HEK293T (cell line): ENCODE measurements at regions not wholly inside any gene's neighbourhood (a gene's known extent, or its start where the extent isn't known, plus 50 kb on each side); places are given as distances from the start of the nearest gene placed in this dataset.

Source experiments
- CTCF ChIA-PET: fragments of 350-600 bp; formaldehyde crosslinking; extraction: SDS; loops from one replicate; lab custom pipeline; 2021; ENCODE audit warnings: antibody characterized with exemption, inconsistent platforms; lab: Yijun Ruan, JAX
- POLR2A ChIA-PET: fragments of 350-600 bp; formaldehyde crosslinking; extraction: SDS; loops from one replicate; lab custom pipeline; 2020; ENCODE audit warnings: antibody characterized with exemption, inconsistent platforms; lab: Yijun Ruan, JAX
- DNase-seq: peaks from one replicate; pipeline ENCODE4 v3.0.0; 2012; ENCODE audit warnings: mixed read lengths; ENCODE audit errors: extremely low spot score
- ARNT ChIP-seq: fragments of 450-650 bp; IDR thresholded peaks from 2 replicates; pipeline ENCODE4 v1.6.1; 2017; ENCODE audit warnings: mild to moderate bottlenecking
- BHLHE40 ChIP-seq: fragments of 450-650 bp; IDR thresholded peaks from 2 replicates; pipeline ENCODE4 v1.6.1; 2016; ENCODE audit warnings: mild to moderate bottlenecking, moderate library complexity, borderline replicate concordance
- CTBP1 ChIP-seq: fragments of 450-650 bp; IDR thresholded peaks from 2 replicates; pipeline ENCODE4 v1.6.1; 2016; ENCODE audit warnings: borderline replicate concordance
- ELF4 ChIP-seq: fragments of 450-650 bp; IDR thresholded peaks from 2 replicates; pipeline ENCODE4 v1.6.1; 2017; ENCODE audit warnings: antibody characterized with exemption
- FOXA1 ChIP-seq: fragments of 450-650 bp; IDR thresholded peaks from 2 replicates; pipeline ENCODE4 v1.6.1; 2016; ENCODE audit warnings: mild to moderate bottlenecking
- FOXK2 ChIP-seq: fragments of 450-650 bp; IDR thresholded peaks from 2 replicates; pipeline ENCODE4 v1.6.1; 2016; ENCODE audit warnings: mild to moderate bottlenecking
- FOXM1 ChIP-seq: fragments of 450-650 bp; IDR thresholded peaks from 2 replicates; pipeline ENCODE4 v1.6.1; 2017; ENCODE audit warnings: mild to moderate bottlenecking, borderline replicate concordance
- HDGF ChIP-seq: fragments of 450-650 bp; IDR thresholded peaks from 2 replicates; pipeline ENCODE4 v1.6.1; 2017; ENCODE audit warnings: antibody characterized with exemption, borderline replicate concordance
- L3MBTL2 ChIP-seq: fragments of 450-650 bp; conservative IDR thresholded peaks from 2 replicates; pipeline ENCODE4 v1.6.1; 2016; ENCODE audit warnings: mild to moderate bottlenecking
- LEF1 ChIP-seq: fragments of 450-650 bp; IDR thresholded peaks from 2 replicates; pipeline ENCODE4 v1.6.1; 2017; ENCODE audit warnings: mild to moderate bottlenecking, borderline replicate concordance
- NFRKB ChIP-seq: fragments of 450-650 bp; IDR thresholded peaks from 2 replicates; pipeline ENCODE4 v1.6.1; 2016; ENCODE audit warnings: mild to moderate bottlenecking, moderate library complexity
- SP1 ChIP-seq: fragments of 450-650 bp; IDR thresholded peaks from 2 replicates; pipeline ENCODE4 v1.6.1; 2017
- SUZ12 ChIP-seq: fragments of 450-650 bp; IDR thresholded peaks from 2 replicates; pipeline ENCODE4 v1.6.1; 2016; ENCODE audit warnings: mild to moderate bottlenecking
- TARDBP ChIP-seq: fragments of 450-650 bp; IDR thresholded peaks from 2 replicates; pipeline ENCODE4 v1.6.1; 2016
- ZNF384 ChIP-seq: fragments of 450-650 bp; IDR thresholded peaks from 2 replicates; pipeline ENCODE4 v1.6.1; 2016
- TF ChIP-seq, protein P1 (sequence below): fragments of 450-650 bp; IDR thresholded peaks from 2 replicates; pipeline ENCODE4 v1.6.1; 2016

DNA sequence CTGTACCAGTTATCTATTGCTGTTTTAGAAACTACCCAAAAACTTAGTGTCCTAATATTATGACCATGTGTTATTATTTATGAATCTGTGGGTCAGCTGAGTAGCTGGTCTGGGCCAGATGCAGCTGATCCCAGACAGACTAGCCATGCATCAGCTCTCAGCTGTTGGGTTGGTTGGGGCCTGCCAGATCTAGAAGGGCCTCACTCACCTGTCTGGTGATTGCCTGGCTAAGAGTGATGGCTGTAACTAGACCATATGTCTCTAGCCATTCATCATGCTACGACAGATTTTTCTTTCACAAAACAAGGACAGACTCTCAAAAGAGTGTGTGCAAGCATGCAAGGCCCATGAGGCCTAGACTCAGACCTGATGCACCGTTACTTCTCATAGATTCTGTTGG, 403.2 kb downstream of the SAMD5 start:
- DNase-seq, result no peak
- ChIA-PET POLR2A (no interaction called here), CTCF (no interaction called here)
- TF ChIP-seq NFRKB, result no peak

DNA sequence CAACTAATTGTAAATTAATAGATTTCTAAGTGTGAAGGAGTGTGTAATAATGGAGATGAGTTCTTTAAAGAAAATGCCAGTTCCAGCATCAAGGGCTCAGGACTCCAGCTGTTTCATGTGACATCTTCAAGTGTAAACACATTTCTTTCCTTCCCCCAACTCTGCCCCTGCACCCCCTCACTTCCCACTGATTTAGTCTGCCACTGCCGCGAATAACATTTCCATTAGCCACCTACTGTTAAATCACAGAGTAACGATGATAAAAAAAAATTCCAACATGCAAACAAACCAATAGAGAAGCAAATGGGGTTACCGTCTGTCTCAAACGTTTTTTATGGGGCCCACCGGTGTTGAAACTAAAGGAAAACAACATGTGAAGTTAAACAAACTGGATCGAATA, 414.3 kb downstream of the SAMD5 start:
- DNase-seq, result no peak
- ChIA-PET POLR2A (no interaction called here), CTCF (no interaction called here)
- TF ChIP-seq ELF4, result no peak
- no peak for TF ChIP-seq NFRKB
- no peak for TF ChIP-seq BHLHE40
- no peak for TF ChIP-seq FOXA1
- TF ChIP-seq L3MBTL2, result no peak

DNA sequence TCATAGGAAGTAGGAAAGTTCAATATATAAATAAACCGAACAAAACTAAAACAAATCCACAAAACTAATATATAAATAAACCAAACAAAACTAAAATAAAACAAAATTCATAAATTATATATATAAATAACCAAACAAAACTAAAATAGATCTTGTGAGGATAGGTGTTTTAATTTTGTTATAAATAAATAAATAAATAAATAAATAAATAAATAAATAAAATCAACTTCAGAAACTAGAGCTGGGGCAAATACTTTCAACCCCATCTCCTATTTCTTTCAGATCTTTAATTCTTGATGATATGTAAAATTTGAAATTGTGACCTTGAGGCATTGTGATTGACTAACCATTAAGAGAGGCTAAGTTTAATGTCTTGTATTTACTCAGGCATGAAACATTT, 416.1 kb downstream of the SAMD5 start:
- CTCF ChIA-PET, result interaction anchor here (0.7 kb wide), 1 partner anchor 21 kb away, joined by 3 read pairs; no protein-coding TSS in a partner anchor
- TF ChIP-seq L3MBTL2 (no peak), CTBP1 (no peak), SUZ12 (no peak), LEF1 (no peak), ELF4 (no peak), FOXK2 (no peak), SP1 (no peak), BHLHE40 (no peak), ARNT (no peak), NFRKB (no peak), FOXA1 (no peak), ZNF384 (no peak), HDGF (no peak), TARDBP (no peak), FOXM1 (no peak)
- TF ChIP-seq, protein P1, sequence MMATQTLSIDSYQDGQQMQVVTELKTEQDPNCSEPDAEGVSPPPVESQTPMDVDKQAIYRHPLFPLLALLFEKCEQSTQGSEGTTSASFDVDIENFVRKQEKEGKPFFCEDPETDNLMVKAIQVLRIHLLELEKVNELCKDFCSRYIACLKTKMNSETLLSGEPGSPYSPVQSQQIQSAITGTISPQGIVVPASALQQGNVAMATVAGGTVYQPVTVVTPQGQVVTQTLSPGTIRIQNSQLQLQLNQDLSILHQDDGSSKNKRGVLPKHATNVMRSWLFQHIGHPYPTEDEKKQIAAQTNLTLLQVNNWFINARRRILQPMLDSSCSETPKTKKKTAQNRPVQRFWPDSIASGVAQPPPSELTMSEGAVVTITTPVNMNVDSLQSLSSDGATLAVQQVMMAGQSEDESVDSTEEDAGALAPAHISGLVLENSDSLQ, result no peak
- POLR2A ChIA-PET, result no interaction called here
- no peak for DNase-seq

DNA sequence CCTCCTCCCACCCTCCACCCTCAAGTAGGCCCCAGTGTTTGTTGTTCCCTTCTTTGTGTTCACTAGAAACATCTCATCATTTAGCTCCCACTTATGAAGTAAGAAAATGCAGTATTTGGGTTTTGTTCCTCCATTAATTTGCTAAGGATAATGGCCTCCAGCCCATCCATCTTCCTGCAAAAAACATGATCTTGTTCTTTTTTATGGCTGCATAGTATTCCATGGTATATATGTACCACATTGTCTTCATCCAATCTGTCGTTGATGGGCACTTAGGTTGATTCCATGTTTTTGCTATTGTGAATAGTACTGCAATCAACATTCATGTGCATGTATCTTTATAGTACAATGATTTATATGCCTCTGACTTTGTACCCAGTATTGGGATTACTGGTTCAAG, 416.8 kb upstream of the SASH1 start:
- ChIA-PET CTCF (no interaction called here), POLR2A (no interaction called here)
- DNase-seq, result no peak
- TF ChIP-seq ZNF384 (no peak), L3MBTL2 (no peak), FOXK2 (no peak), SP1 (no peak), TARDBP (no peak), NFRKB (no peak), BHLHE40 (no peak), HDGF (no peak), ARNT (no peak), SUZ12 (no peak), CTBP1 (no peak), FOXM1 (no peak), LEF1 (no peak), ELF4 (no peak), FOXA1 (no peak)
- TF ChIP-seq, protein P1, result no peak

DNA sequence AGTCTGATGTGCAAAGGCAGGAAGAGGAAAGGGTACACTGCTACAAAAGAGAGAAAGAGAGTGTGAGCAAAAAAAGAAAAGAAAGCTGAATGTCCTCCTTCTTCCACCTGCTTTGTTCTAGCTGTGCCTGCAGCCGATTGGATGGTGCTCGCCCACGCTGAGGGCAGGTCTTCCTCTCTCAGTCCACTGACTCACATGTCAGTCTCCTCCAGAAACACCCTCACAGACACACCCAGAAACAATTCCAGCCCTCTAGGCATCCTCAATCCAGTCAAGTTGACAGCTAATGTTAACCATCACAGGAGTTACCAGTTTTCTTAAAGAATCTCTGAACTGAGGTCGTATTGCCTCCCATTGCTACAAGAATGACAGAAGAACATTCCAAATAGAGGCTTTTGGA, 411.9 kb upstream of the SASH1 start:
- ChIA-PET CTCF (no interaction called here), POLR2A (no interaction called here)
- no peak for TF ChIP-seq ARNT
- DNase-seq, result no peak

DNA sequence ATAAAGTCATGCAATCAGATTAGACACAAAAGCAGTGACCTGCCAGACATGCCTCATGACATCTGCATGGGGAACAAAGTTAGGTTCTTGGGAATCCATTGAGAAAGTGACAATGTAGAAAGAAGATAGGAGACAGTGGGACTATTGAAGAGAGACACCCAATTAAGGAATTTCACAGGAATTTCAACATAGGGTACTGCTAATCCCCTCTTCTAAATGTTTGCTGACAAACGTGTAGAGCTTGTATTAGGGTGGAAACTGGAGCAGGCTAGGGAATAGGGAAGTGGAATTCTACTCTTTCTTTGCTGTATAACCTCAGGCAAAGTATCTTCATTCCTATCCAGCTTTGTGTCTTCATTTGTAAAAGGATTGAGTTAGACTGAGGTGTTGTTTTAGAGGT, 409.4 kb upstream of the SASH1 start:
- DNase-seq, result no peak
- CTCF ChIA-PET, result no interaction called here

More for the DNA sequence above, 409.4 kb upstream of the SASH1 start:
- POLR2A ChIA-PET, result no interaction called here
- TF ChIP-seq FOXK2, result no peak
- no peak for TF ChIP-seq ZNF384
- TF ChIP-seq TARDBP, result no peak
- no peak for TF ChIP-seq SP1
- no peak for TF ChIP-seq CTBP1
- no peak for TF ChIP-seq LEF1
- TF ChIP-seq ARNT, result no peak
- TF ChIP-seq, protein P1, result no peak
- no peak for TF ChIP-seq FOXM1
- TF ChIP-seq L3MBTL2, result no peak
- no peak for TF ChIP-seq FOXA1
- TF ChIP-seq SUZ12, result no peak
- TF ChIP-seq BHLHE40, result no peak
- TF ChIP-seq ELF4, result no peak
- no peak for TF ChIP-seq NFRKB
